Uterus (tissue), 3 donors: ENCODE measurements at regions not wholly inside any gene's neighbourhood (a gene's known extent, or its start where the extent isn't known, plus 50 kb on each side); places are given as distances from the start of the nearest gene placed in this dataset.
"Not testable (repeated sequence)": the region's sequence is repeated elsewhere in the genome, so short reads cannot be mapped to it uniquely, and the experiment has no call there.

Experiments
- DNase-seq, 2 donors: peaks; one replicate each; pipeline ENCODE4 v3.0.0-alpha.2; 2019 to 2020
- H3K27ac ChIP-seq, 2 donors: fragments of 200-600 bp; sonication (generic); 1 replicate in 1 of 2; 2 replicates in 1 of 2; pipeline ENCODE4 v1.5.1; 2016 to 2018
- H3K27me3 ChIP-seq, 2 donors: fragments of 200-600 bp; sonication (generic); one replicate each; pipeline ENCODE4 v1.5.1; 2018 to 2019; ENCODE audit warnings: control low read depth in 1 of 2
- H3K36me3 ChIP-seq, 2 donors: fragments of 200-600 bp; sonication (generic); one replicate each; pipeline ENCODE4 v1.5.1; 2019; ENCODE audit warnings: control low read depth in 1 of 2
- H3K4me1 ChIP-seq, 2 donors: fragments of 200-600 bp; sonication (generic); one replicate each; pipeline ENCODE4 v1.5.1; 2018 to 2019; ENCODE audit warnings: control low read depth in 1 of 2
- H3K4me3 ChIP-seq, 2 donors: fragments of 200-600 bp; sonication (generic); 1 replicate in 1 of 2; 2 replicates in 1 of 2; pipeline ENCODE4 v1.5.1; 2018 to 2019; ENCODE audit warnings: mild to moderate bottlenecking in 1 of 2
- H3K9me3 ChIP-seq, 2 donors: fragments of 200-600 bp; sonication (generic); one replicate each; pipeline ENCODE4 v1.5.1; 2019; ENCODE audit warnings: control low read depth in 1 of 2
- POLR2A ChIP-seq, 2 donors: fragments of 450-650 bp; IDR thresholded peaks; one replicate each; pipeline ENCODE4 v1.6.1; 2016; ENCODE audit warnings: antibody characterized with exemption in 2 of 2, mild to moderate bottlenecking in 1 of 2, moderate library complexity in 1 of 2
- intact Hi-C: fragments of 100-400 bp; cut with DNase I; formaldehyde crosslinking; loops from one replicate; pipeline ENCODE4 v1.15.1; 2023; ENCODE audit warnings: low total_unique reads
- TF ChIP-seq, protein P1 (sequence below), 4 experiments: fragments of 200-600 bp in 2 of 4; fragments of 450-650 bp in 2 of 4; sonication (generic) in 2 of 4; IDR thresholded peaks; one replicate each; pipeline ENCODE4 v1.5.1; 2016 to 2019; ENCODE audit warnings: antibody characterized with exemption in 4 of 4, mild to moderate bottlenecking in 2 of 4, moderate library complexity in 1 of 4
- donor health status: DM: yes; HTN: yes; CAD: no.

DNA sequence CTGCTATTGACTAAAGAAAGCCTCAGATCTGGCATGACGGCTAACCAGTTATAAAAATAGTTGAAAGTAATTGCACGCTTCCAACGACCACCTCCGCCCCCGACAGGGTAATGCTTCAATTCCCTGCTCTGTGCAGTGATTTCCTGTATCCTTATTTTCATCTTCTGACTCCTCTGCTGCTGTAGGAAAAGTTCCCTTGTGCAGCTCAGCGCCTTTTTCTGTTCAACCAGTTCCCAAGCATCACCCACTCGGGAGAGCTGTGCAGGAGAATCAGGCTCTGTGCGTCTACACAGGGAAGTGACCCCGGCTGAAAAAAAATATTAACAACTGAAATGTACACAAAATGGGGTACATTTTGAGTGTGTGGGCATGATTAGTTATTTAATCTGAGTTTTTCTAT, 91.3 kb upstream of the COPS8 start:
- intact Hi-C loops = no loop called here
- Histone ChIP-seq H3K36me3 (no peaks in the 10 kb centered on the region), H3K4me3 (no peak overlapping the region), H3K4me1 (no peaks in the 10 kb centered on the region), H3K27me3 (no peaks in the 10 kb centered on the region), H3K9me3 (no peaks in the 10 kb centered on the region), H3K27ac (no peak overlapping the region)
- TF ChIP-seq, protein P1, sequence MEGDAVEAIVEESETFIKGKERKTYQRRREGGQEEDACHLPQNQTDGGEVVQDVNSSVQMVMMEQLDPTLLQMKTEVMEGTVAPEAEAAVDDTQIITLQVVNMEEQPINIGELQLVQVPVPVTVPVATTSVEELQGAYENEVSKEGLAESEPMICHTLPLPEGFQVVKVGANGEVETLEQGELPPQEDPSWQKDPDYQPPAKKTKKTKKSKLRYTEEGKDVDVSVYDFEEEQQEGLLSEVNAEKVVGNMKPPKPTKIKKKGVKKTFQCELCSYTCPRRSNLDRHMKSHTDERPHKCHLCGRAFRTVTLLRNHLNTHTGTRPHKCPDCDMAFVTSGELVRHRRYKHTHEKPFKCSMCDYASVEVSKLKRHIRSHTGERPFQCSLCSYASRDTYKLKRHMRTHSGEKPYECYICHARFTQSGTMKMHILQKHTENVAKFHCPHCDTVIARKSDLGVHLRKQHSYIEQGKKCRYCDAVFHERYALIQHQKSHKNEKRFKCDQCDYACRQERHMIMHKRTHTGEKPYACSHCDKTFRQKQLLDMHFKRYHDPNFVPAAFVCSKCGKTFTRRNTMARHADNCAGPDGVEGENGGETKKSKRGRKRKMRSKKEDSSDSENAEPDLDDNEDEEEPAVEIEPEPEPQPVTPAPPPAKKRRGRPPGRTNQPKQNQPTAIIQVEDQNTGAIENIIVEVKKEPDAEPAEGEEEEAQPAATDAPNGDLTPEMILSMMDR (IDR thresholded peaks at IDR 0.05) = no peak
- TF ChIP-seq POLR2A (IDR thresholded peaks at IDR 0.05) = no peak
- DNase-seq = no peak

DNA sequence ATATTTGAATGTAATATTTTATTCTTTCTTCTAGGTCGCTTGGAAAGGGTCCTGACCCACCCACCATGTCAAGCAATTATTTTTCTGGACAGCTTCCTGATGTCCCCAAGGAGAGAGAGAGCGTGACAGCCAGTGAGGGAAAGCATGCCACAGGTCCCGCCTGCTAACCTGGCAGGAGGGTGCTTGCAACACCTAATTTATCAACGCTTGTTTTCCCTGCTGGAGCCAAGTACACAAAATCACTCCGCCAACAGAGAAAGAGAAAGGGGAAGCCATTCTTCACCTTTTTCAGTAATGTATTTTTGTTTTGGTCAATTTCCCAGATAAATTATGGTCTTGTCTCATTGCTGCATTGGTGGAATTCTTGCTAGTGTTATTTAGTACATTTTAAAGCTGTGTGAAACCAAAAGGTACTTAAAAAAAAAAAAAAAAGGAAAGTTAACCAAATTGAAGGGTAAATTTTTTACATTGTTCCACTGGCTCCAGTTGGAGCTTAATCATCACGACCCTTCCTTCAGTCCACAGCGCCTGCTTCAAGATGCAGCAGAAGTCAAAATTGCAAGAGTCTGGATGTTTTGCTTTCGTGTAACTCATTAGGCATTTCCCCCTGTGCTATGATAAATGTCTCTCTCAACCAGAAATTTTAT, 88.5 kb upstream of the COPS8 start:
- intact Hi-C loops = no loop called here
- H3K27me3 ChIP-seq = no peaks in the 10 kb centered on the region
- H3K4me1 ChIP-seq = no peaks in the 10 kb centered on the region
- TF ChIP-seq, protein P1 (IDR thresholded peaks at IDR 0.05) = no peak
- no peak for TF ChIP-seq POLR2A (IDR thresholded peaks at IDR 0.05)
- H3K4me3 ChIP-seq = no peak overlapping the region
- H3K36me3 ChIP-seq = no peaks in the 10 kb centered on the region
- no peak overlapping the region for H3K27ac ChIP-seq
- DNase-seq = no peak
- H3K9me3 ChIP-seq = no peaks in the 10 kb centered on the region

DNA sequence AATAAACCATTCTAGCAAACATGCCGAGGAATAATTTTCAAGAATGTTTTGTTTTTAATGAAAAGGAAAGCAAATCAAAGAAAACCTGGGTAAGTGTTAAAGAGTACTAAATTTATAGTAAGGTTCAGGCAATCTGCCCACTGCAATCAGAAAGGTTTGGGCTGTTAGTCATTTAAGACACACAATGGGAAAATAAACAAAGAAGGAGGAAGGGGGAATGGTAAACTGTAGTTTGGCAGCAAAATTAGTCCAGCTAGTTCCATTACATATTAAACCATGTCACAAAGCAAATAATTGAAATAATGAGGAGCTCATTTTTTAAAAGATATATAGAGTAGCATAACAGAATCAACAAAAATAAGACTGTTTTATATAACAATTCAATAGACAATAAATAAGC, 87.5 kb upstream of the COPS8 start:
- Histone ChIP-seq H3K4me1 (no peaks in the 10 kb centered on the region), H3K9me3 (no peaks in the 10 kb centered on the region), H3K4me3 (no peak overlapping the region), H3K36me3 (no peaks in the 10 kb centered on the region), H3K27ac (no peak overlapping the region), H3K27me3 (no peaks in the 10 kb centered on the region)
- TF ChIP-seq POLR2A (IDR thresholded peaks at IDR 0.05) = no peak
- TF ChIP-seq, protein P1 (IDR thresholded peaks at IDR 0.05) = no peak
- intact Hi-C loops = no loop called here
- no peak for DNase-seq

DNA sequence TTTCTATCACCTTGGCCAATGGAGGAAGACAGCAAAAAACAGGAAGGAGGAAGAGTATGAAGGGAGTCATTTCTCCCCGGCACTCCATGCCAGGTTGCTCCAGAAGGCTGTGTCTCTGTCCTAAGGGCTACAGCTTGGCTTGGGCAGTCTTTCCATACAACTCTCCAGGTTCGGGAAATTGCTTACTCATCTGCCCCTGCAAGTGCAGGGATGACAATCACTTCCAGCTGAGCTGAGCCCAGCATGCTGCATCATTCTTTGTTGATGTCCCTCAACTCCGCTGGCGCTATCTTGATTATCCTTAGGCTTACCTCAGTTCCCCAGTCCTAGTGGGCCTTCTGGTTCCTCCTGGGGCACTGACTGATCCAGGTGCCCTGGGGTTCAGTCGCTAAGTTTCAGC, 86.9 kb upstream of the COPS8 start:
- H3K27ac ChIP-seq = no peak overlapping the region
- intact Hi-C loops = no loop called here
- H3K4me1 ChIP-seq = no peaks in the 10 kb centered on the region
- DNase-seq = no peak
- H3K36me3 ChIP-seq = no peaks in the 10 kb centered on the region
- H3K4me3 ChIP-seq = no peak overlapping the region
- TF ChIP-seq, protein P1 (IDR thresholded peaks at IDR 0.05) = no peak
- TF ChIP-seq POLR2A (IDR thresholded peaks at IDR 0.05) = no peak
- H3K27me3 ChIP-seq = no peaks in the 10 kb centered on the region
- no peaks in the 10 kb centered on the region for H3K9me3 ChIP-seq

DNA sequence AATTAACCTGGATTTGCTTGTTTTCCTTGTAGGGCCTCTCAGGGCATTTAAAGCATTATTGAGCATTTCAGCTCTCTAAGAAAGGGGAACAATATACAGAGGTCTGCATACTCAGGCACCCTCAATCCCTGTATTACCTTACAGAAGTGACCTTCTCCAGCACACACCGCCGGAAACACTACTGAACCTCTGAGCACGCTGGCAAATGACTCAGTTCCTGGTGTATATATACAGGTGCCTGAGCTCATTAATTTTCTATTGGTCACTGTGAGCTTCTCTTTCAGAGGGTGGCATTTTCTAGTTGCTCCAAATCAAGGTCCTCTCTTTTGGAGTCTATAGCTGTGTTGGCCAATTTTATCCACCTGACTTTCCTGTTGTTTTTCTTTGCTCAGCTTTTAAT, 85.2 kb upstream of the COPS8 start:
- no peaks in the 10 kb centered on the region for H3K27me3 ChIP-seq
- TF ChIP-seq, protein P1 (IDR thresholded peaks at IDR 0.05) = no peak
- TF ChIP-seq POLR2A (IDR thresholded peaks at IDR 0.05) = no peak
- H3K4me1 ChIP-seq = no peaks in the 10 kb centered on the region
- DNase-seq = no peak
- intact Hi-C loops = no loop called here
- H3K4me3 ChIP-seq = no peak overlapping the region
- H3K36me3 ChIP-seq = no peaks in the 10 kb centered on the region
- H3K27ac ChIP-seq = no peak overlapping the region
- H3K9me3 ChIP-seq = no peaks in the 10 kb centered on the region

DNA sequence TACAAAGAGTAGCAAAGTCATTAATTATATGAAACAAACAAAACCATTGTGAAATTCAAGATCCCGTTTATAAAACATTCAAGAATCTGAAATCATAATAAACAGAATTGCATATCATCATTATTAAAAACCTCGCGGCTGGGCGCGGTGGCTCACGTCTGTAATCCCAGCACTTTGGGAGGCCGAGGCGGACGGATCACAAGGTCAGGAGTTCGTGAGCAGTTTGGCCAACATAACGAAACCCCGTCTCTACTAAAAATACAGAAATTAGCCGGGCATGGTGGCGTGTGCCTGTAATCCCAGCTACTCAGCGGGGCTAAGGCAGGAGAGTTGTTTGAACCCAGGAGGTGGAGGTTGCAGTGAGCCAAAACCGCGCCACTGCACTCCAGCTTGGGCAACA, 80.3 kb upstream of the COPS8 start:
- H3K9me3 ChIP-seq, H3K36me3 ChIP-seq, DNase-seq, H3K27ac ChIP-seq, H3K4me1 ChIP-seq, intact Hi-C loops, H3K4me3 ChIP-seq, H3K27me3 ChIP-seq: not testable (repeated sequence)
